A549 (cell line): ENCODE measurements at regions not wholly inside any gene's neighbourhood (a gene's known extent, or its start where the extent isn't known, plus 50 kb on each side); places are given as distances from the start of the nearest gene placed in this dataset.

Experiments used
- CEBPB ChIP-seq, 2 experiments: fragments of >200 bp in 1 of 2; sonication (Bioruptor Twin) in 1 of 2; formaldehyde crosslinking in 1 of 2; IDR thresholded peaks; 2 replicates each; pipeline ENCODE4 v1.6.1; 2012 to 2016
- CHD4 ChIP-seq: fragments of 200-600 bp; sonication (generic); IDR thresholded peaks from 2 replicates; pipeline ENCODE4 v1.6.1; 2016; ENCODE audit warnings: antibody characterized with exemption, mild to moderate bottlenecking, borderline replicate concordance
- CTCF ChIP-seq: fragments of >200 bp; sonication (Bioruptor Twin); formaldehyde crosslinking; IDR thresholded peaks from 3 replicates; pipeline ENCODE4 v1.5.1; 2016
- EP300 ChIP-seq, 2 experiments: fragments of >200 bp; sonication (Bioruptor Twin); formaldehyde crosslinking; IDR thresholded peaks; 2 replicates in 1 of 2; 3 replicates in 1 of 2; pipeline ENCODE4 v1.6.1; 2016 to 2017
- HDAC2 ChIP-seq: fragments of 200-600 bp; sonication (generic); IDR thresholded peaks from 2 replicates; pipeline ENCODE4 v1.6.1; 2016
- POLR2A ChIP-seq: IDR thresholded peaks from 2 replicates; pipeline ENCODE4 v1.6.1; 2012; ENCODE audit warnings: mild to moderate bottlenecking, low read length
- TF ChIP-seq, protein P1 (sequence below): IDR thresholded peaks from 2 replicates; pipeline ENCODE4 v1.6.1; 2012

GRCh38 chr4:123643691-123644090 lies 247.1 kb downstream of the SPRY1 start:
- TF ChIP-seq CHD4: no peak
- TF ChIP-seq CTCF: no peak
- TF ChIP-seq EP300 (IDR thresholded peaks at IDR 0.05): no peak
- no peak for TF ChIP-seq HDAC2
- TF ChIP-seq CEBPB (IDR thresholded peaks at IDR 0.05): no peak
- TF ChIP-seq, protein P1, sequence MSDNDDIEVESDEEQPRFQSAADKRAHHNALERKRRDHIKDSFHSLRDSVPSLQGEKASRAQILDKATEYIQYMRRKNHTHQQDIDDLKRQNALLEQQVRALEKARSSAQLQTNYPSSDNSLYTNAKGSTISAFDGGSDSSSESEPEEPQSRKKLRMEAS: no peak
- TF ChIP-seq POLR2A: no peak
